HL-60 (cell line): ENCODE measurements at regions not wholly inside any gene's neighbourhood (a gene's known extent, or its start where the extent isn't known, plus 50 kb on each side); places are given as distances from the start of the nearest gene placed in this dataset.

Source experiments
- CTCF ChIP-seq: IDR thresholded peaks from one replicate; pipeline ENCODE4 v1.5.1; 2011; ENCODE audit warnings: low read length, control low read depth, inconsistent platforms; ENCODE audit not compliant: insufficient read depth
- GABPA ChIP-seq: IDR thresholded peaks from 2 replicates; pipeline ENCODE4 v1.6.1; 2012; ENCODE audit warnings: low read depth
- POLR2AphosphoS5 ChIP-seq: IDR thresholded peaks from 2 replicates; pipeline ENCODE4 v1.6.1; 2012; ENCODE audit warnings: low read depth
- REST ChIP-seq: IDR thresholded peaks from 2 replicates; pipeline ENCODE4 v1.6.1; 2012; ENCODE audit warnings: low read depth; ENCODE audit not compliant: insufficient replicate concordance
- SPI1 ChIP-seq: IDR thresholded peaks from 2 replicates; pipeline ENCODE4 v1.6.1; 2012; ENCODE audit warnings: low read depth, mild to moderate bottlenecking, borderline replicate concordance

GRCh38 chrY:15458426-15458825 lies 934.1 kb downstream of the NLGN4Y start:
- TF ChIP-seq CTCF (no peak), REST (no peak), SPI1 (no peak), POLR2AphosphoS5 (no peak), GABPA (no peak)
